ENCODE measurements at regions not wholly inside any gene's neighbourhood (a gene's known extent, or its start where the extent isn't known, plus 50 kb on each side); places are given as distances from the start of the nearest gene placed in this dataset.
"Not testable (repeated sequence)": the region's sequence is repeated elsewhere in the genome, so short reads cannot be mapped to it uniquely, and the experiment has no call there.

GRCh38 chr3:112765531-112765930 is 81.1 kb downstream of the CD200R1L start:
- no peak for DNase-seq

- no peak for DNase-seq
Observed at GRCh38 chr3:112763258-112763657, 83.4 kb downstream of the CD200R1L start.

DNA sequence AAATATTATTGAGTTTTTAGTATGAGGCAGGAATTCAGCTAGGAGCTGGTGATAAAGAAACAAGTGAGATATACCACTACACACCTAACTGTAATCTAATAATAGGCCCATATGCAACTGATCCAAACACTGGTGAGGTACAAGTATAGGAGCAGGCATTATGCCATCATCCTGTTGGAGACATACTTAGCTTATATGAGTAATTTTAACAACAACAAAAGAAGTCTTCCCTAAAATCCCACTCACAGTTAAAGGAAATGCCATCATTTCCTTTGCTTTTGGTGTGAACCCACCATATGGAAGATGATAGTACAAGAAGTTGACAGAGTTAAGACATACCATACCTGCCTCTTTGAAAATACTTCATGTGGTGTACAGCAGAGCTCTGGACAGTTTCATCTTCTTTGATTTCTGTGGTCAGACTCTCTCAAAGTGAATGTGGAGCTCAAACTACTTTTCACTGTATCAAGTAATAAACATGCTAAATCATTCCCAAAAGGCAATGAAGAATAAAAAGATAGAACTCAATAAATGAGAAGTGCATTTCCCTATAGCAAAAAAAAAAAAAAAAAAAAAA is 85.5 kb downstream of the CD200R1L start:
- no peak for DNase-seq

- DNase-seq, result no peak
Observed at GRCh38 chr3:112759681-112760080, 87.0 kb downstream of the CD200R1L start.

DNA sequence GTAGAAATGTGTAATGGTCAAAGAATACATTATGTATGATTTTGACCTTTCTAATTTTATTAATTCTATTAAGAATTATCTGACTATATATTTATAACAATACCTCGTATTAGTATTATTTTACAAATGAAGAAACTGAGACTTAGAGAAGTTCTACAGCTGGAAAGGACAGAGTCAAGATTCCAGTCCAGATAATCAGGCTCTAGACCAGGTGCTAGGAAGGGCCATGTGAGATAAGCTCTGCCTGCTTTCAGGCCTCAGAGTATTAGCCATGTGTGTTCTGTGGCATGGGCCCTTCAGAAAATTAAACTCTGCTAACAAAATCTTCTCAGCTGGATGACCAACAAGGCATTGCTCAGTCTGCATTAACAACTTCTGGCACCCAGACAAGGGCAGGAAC is 87.5 kb downstream of the CD200R1L start:
- DNase-seq, result no peak

DNA sequence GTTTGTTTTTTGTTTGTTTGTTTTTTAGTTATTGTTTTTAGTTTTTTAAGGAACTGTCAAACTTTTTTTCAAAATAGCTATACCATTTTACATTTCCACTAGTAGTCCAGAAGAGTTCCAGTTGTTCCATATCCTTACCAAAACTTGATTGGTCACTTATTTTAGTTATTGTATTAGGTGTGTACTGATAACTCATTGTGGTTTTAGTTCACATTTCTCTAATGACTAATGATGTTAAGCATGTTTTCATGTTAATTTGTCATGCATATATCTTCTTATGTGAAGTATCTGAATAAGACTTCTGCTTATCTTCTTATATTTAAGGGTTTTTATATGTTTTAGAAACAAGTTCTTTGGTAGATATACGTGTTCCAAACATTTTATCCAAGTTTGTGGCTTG is 89.5 kb downstream of the CD200R1L start:
- DNase-seq, result no peak

- DNase-seq, result no peak
Observed at GRCh38 chr3:112755845-112756613, 90.6 kb downstream of the CD200R1L start.

- DNase-seq, result not testable (repeated sequence)
Observed at GRCh38 chr3:112755046-112755445, 91.6 kb downstream of the CD200R1L start.

DNA sequence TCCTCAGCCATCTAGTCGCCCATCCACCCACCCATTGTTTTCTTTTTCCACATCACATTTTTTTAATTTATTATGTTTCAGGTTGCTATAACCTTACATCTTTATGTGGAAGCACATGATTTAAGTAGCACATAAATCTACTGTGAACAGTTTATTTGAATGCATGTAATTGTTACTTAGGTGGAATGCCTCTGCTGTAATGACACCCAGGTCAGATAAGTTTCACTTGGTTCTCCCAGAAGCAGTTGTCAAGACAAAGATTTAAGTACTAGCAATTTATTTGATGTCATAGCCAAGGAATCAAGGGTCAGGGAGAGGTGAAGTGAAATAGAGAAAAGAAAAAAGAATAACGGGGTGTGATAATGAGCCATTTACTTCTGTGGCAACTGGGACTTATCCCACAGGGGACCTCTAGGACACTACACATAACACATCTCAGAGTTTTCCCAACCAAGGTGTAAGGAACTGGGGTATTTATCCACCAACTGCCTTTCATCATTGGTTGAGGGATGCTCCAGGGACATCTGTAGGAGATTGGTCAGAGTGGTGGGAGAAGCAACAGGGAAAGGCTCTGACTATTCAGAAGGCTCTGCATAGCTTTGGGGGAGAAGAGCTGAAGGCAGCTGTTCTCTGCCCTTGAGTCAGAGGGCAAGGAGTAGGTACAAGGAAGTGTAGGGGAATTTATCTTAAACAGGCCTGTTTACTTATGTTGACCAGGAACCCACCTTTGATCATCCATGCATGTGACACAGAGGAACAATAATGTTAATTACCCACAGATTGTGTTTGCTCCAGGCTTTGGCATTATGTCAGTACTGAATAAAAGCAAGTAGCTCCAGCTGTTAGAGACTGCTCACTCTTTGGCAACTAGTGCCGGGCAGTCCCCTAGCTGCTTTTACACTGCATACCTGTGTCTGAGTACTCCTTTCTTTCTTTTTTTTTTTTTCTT is 94.8 kb downstream of the CD200R1L start:
- peak; percentile 40 for DNase-seq

GRCh38 chr3:112751061-112751460 is 95.6 kb downstream of the CD200R1L start:
- no peak for DNase-seq

DNA sequence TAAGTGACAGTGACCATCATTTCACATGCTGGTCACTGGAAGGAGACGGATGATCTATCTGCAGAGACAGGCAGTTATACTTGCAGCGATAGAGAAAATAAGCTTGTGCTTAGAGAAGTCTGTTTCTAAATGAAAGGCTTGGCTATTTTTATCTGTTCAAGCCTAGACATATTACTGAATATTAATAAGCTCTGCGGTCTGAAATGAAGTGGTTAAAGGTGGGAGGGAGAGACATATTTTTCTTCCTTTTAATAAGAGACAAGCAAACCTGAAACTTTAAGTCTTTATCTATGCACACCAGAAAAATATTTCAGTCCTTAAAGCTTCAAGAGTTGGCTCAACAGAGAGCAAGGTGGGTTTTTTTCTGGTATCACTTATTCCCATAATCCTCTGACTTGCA is 99.0 kb downstream of the CD200R1L start:
- DNase-seq, result no peak

DNA sequence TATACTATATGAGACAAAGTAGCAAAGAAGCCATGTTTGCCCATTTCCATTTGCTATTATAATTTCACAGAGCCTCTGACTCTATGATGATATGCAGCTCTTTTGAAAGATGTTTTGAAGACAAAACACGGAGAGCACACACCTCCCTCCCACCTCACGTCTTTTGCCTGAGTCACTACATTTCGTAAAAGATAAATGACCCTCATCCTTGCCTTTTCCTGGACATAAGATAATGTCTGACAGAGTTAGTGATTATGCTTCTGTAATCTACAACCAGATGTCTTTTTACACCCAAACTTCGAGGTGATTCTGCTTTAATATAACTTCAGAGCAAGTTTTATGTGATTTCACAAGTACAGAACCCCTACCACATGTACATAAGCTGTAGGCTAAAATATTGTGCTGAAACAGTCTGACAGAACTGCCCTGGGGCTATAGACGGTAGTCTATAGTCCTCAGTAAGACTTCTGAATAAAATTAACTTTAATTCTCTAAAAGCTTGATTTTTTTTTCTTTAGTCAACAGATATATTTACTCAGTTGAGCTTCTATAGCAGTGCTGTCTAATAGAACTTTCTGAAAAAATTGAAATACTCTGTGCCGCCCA is 99.9 kb downstream of the CD200R1L start:
- DNase-seq, result no peak

DNA sequence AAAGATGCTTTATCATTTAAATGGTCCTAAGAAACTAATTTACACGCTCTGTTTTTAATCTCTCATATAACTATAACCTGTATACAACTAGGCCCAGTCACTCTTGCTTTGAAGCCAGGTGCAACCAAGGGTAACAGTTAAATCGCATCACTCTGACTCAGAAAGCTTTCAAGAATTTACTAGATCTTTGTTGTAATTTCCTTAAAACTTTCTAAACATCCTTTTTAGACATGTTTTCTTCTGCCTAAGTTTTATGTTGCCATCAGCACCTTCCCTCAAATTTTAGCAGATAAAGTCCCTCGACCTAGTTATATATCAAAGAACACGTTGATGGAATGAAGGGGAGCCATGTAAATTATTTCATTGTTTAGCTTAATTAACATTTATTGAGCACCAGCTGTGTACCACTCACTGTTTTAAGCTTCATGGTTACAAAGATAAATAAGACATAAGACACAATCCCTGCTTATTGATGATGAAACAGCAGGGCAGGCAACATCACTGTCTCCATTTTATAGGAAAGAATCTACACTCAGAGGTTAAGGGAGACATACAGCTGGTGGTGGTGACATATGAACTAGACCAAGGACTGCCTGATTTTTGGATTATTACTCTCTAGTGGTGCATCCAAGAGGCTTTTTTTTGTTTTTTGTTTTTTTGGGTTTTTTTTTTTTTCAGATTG is 101.0 kb downstream of the CD200R1L start:
- no peak for DNase-seq

DNA sequence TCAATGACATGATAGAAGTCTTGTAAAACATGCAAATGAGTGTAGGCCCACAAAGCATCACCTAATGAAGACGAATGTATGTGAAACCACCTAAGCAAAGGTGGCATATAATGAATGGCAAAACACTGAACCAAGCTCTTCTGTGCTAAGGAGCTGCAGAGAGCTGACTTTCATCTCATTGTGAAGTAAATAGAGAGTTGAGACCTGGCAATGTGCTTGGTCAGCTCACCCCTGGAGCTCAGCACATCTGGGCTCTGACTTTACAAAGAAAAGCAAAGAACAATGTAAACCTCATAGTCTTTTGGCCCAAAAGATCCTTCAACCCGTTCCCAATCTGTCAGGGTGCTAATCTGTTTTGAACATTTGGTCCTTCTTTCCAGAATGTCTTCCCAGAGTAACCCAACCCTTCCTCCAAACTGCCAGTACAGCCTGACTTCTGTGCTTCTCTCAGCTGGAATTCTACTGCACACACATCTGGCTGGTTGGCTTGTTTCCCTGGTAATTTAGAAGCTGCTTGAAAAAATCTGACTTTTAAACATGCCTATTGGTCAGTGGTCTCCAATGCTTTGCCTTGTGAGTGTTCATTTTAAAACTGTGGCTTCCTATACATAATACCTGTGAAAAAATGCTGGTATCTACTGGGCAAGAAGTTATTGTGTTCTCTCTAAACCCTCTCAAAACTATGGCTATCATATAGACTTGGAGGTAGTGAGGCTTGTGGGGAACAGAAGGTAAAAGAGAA is 101.7 kb downstream of the CD200R1L start:
- DNase-seq, result no peak

GRCh38 chr3:112744106-112744505 is 102.6 kb downstream of the CD200R1L start:
- no peak for DNase-seq

DNA sequence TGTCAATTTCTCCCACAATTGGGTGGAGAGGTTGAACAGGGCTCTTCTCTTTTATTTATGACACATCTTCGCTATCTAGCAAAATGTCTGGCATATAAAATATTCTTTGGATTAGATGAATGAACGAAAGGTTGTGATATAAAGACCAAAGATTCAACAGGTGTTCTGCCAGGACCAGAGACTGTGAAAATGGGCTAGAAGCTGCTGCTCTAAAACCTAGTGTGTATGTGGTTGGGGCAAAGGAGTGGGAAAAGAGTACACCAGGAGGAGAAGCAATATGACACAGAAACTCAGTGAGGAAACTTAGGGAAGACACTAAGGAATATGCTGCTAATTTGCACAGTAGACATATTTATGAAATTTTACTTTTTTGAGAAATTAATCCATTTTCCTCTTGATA is 102.0 kb upstream of the CCDC80 start:
- DNase-seq, result no peak

- no peak for DNase-seq
Observed at GRCh38 chr3:112741983-112742382, 101.0 kb upstream of the CCDC80 start.

DNA sequence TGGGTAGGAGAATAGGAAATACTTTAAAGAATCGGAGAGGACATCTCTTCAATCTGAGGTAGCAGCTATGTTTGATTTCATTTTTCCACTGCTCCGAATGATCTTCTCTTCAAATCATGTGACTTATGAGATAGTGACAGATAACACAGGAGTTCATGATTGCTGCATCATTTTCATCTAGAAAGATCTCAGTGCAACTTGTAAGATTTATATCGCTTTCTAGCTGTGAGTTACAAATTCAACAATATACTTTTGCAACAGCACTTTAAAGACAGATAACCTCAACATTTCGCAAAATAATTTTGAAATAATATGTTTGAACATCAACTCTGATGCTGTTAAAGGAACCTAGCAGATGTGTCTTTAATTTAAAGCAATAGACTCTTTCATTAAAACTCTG is 99.9 kb upstream of the CCDC80 start:
- DNase-seq, result no peak

DNA sequence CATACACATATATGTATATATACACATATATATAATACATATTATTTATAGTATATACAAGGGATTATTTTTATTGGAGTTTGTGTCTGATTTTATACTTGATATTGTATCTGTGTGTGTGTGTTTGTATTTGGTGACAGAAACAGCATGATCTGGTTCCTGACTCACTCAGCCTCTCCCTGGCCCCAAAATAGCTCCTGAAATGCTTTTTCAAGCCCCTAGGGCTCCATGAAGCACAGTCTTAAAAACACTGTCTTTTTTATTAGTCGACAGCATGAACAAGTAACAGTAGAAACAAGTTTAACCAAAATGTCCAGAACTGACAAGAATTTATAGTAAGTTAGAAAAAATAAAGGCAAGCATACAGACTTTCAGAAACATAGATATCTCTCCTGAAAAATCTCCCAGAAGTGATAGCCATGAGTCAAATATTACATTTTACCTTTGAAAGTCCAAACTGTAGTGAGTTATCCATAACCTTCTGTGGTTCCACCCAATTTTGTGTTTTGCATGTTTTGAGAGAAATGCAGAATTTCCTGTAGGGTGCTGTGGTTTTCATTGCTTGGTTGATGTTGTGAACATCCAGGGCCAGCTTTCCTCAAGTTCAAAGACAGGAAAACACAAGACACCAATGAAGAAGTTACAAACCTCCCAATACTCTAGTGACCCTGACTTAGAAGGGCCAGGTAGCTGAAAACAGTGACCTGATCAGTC is 98.5 kb upstream of the CCDC80 start:
- DNase-seq, result no peak

GRCh38 chr3:112738366-112738765 is 97.4 kb upstream of the CCDC80 start:
- no peak for DNase-seq
